NCI-H1436 (cell line): ENCODE measurements at regions not wholly inside any gene's neighbourhood (a gene's known extent, or its start where the extent isn't known, plus 50 kb on each side); places are given as distances from the start of the nearest gene placed in this dataset.
A peak's percentile ranks its signal among the peaks of the same experiment; 100 is the strongest.

Experiments
- DNase-seq: peaks from one replicate; lab custom pipeline; 2025; lab: John Stamatoyannopoulos, UW

DNA sequence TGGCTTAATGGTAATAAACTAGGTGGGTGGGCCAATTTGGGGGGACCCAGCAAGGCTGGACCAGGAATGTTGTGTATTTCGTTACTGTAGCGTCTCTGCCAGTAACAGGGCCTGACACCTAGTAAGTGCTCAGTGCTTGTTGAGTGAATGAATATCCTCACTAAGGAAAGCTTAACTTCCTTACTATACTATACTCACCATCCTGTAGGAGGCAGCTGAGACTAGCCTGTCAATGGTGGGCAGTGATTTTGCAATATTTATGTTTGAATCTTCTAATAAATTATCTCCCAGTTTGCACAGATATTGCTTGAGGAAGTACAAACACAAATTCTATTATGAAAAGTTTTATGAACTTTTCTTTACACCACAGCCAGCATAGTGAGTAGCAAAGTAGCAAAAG, 370.7 kb upstream of the SYT4 start:
- no peak for DNase-seq

DNA sequence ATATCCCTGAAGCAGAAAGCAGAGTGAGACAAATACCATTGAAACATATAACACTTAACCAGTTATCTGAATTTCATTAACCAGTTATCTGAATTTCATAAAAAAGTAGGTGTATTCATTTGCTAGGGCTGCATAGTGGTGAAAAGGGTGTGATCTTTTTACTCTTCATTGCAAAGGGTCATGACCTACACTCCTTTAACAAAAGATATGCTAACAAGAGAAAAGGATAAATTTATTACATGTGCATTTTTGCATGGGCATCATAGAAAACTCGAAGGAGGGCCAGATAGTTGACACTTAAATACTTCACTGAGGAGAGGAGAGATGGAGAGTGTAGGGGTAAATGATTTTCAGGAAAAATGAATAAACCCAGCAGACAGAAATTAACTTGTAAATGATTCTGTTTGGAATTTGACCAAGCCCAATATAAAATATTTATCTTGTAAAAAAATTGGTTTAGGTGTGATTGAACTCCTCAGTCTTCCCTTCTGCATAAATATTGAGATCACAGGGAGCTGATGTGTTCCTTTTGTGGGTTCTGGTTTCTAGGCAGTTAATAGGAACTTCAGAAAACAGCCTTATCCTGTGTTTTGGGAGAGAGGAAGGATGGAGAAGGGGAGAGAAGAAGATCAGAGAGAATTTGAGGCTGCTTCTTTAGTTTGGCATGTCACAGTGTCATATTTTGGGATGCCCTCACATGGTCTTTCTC, 372.5 kb upstream of the SYT4 start:
- DNase-seq: no peak

DNA sequence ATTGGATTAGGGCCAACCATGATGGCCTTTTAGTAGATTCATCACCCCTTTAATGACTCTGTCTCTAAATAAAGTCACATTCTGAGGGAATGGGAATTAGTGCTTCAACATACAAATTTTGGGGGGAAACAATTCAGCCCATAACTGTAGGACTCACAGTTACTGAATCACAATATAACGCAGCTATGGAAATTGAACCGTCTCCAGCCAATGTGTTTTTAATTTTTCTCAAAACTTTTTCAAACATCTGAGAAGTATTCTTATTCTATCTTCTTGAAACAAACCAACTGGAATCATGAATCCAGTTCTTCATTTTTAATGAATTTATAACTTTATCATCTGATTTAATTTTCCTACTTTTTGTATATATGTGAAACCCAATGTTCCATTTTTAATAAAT, 373.1 kb upstream of the SYT4 start:
- DNase-seq: no peak

DNA sequence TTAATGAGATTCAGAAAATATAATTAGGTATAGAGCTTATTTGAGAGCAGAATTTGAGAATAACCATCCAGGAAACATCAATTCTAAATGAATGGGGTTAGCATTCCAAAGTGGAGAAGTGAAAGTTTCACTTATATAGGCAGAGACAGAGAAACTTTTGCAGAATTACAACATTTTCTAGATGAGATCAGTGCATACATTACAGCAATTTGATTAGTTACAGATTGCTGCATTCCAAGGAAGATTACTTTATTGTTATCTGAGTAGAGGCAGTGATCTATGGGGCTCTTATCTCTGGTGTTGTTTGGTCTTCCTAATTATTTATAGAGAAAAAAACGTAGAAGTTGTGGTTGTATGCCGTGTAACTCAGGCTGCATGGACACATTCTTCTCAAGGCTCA, 373.8 kb upstream of the SYT4 start:
- no peak for DNase-seq

DNA sequence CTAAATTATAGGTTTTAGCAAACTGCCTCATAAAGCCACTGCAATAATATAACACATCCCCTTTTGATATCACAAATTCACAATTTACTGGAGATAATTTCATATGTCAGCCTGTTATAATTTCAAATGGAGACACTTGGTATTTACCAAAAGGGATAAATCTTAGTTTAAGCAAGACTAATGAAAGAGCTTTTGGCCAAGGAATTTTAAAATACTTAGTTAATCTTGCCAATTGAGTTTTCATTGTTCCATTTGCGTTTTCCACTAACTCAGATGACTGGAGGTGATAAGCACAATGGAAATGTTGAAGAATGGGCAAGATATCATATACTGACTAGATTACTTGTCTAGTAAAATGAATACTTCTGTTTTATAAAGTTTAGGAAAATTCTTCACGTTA, 379.3 kb upstream of the SYT4 start:
- DNase-seq: no peak

DNA sequence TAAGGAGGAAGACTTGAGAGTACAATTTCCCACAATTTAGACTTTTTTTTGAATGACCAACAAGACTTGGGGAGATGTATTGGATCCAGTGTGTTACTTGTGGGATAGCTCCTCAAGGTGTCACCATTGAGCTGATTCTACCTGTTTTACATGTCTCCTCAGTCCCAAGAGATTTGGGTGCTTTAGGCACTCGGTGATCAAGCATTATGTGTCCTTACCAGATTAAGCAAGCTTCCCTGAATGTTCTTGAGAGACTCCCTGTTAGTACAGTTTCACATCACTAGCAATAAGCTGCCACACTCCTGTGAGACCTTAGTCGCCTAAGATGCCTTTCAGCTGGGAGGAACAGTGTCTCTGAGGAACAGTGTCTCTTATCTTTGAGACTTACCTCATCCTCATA, 384.3 kb upstream of the SYT4 start:
- DNase-seq: peak; percentile 78

DNA sequence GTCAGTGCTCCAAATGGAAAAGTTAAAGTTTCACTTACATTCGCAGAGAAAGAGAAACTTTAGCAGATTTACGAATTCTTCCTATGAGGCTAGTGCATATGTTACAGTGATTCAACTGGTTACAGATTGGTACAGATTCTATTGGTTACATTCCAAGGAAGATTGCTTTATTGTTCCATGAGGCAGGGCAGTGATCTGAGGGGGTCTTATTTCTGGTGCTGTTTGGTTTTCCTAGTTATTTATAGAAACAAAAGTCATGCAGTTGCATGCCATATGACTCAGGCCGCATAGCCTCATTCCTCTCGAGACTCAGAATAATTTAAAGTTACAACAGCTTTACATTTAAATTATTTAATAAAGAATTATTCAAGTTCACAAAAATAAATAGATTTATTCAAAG, 385.4 kb upstream of the SYT4 start:
- DNase-seq: no peak

DNA sequence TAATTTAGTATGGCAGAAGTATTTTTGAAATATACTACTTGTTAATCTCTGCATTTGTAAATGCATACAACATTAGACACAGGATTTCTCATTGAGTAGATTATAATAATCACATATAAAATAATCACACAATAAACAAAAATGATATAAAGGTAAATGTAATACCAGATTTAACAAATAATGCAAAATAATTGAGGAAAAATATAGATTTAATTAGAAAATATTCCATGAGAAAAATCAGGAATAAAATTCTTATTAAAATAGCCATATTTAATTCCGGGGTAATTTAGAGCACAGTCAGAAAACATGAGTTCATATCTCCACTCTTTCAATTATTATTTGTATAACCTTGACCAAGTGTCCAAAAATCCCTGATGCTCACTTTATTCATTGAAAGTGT, 385.9 kb upstream of the SYT4 start:
- no peak for DNase-seq

DNA sequence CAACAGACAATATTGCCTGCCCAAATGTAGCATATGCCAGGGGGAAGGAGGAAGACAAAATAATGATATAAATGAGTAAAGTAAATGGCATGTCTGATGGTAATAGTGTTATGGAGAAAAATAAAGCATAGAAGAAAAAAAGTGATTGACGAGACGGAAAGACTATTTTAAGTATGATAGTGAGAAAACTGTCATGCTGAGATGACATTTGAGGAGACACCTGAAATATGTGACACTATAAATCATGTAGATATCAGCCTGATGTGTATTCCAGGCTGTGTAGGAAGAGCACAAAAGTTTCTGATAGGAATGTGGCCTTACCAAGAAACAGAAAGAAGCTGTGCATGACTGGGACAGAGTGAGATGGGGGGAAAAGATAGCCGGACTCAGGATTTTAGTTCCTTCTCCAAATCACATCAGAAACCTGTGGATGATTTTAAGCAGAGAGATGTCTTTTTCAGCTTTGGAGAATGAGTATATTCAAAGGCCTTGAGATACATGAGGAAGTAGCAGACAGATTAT, 387.3 kb upstream of the SYT4 start:
- no peak for DNase-seq

DNA sequence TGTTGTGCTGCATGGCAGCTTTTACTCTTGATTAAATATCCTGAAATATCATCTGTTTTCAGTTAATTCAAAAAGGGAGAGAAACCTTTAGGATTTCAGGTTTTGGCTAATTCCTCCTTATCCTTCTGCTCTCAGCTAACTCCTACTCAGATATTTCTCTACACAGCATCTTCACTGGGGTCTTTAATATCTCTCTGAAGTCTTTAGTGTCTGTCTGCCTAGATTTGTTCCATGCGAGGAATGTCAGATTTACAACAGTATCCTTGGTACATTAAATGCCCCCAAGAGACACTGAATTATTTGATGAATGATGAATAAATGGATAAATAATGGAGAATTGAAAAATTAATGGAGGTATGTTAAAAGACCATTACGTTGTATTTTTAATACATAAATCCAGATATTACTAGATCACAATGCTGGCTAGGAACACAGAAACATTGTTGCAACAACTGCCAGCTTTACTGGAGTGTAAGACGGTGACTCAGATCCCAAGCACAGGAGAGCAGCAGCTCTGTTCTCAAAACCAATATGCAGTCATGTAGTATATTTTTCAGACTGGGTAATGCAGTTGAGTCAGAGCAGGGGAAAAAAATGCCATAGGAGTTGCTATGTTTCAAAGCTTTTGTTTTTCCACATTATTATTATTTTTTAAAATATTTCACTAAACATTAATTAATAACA, 388.0 kb upstream of the SYT4 start:
- DNase-seq: no peak

DNA sequence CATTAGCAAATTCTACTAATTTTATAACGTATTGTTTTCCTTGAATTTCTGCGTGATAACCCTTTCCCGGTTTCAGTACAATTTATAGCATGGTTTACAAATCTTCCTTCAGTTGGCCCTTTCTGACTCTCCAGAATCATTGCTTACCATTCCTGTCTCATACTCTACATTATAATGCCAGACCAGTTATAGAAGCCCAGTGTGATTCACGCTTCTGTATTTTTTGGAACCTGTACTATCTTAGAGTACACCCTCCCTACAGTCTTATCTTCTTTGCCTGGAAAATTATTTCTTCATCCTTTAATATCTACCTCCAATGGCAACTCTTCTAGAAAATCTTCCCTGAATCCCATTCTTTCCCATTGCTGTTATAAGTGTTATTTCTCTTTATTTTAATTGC, 391.6 kb upstream of the SYT4 start:
- no peak for DNase-seq

DNA sequence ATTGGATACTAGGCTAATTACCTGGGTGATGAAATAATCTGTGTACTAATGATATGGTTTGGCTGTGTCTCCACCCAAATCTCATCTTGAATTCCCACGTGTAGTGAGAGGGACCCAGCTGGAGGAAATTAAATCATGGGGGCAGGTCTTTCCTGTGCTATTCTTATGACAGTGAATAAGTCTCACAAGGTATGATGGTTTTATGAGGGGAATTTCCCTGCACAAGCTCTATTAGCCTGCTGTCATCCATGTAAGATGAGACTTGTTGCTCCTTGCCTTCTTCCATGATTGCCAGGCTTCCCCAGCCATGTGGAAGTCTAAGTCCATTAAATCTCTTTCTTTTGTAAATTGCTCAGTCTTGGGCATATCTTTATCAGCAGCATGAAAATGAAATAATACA, 394.1 kb upstream of the SYT4 start:
- DNase-seq: no peak

DNA sequence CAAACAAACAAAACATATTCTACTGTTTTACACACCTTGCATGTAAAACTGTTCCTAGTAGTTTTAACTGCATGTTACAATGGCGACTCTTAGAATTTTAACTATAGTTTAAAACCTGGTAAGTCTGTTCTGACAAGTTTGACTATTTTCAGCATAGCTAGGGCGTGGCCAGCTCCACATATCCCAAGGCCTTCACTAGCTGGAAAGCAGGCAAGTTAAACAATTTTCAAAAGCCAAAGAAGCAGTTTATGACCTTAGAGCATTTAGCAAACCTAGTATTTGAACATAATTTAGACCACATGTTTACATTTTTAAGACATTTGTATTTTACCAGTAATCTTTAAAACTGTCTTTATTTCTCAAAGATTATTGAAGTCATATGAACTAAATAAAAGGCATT, 402.8 kb upstream of the SYT4 start:
- DNase-seq: no peak

DNA sequence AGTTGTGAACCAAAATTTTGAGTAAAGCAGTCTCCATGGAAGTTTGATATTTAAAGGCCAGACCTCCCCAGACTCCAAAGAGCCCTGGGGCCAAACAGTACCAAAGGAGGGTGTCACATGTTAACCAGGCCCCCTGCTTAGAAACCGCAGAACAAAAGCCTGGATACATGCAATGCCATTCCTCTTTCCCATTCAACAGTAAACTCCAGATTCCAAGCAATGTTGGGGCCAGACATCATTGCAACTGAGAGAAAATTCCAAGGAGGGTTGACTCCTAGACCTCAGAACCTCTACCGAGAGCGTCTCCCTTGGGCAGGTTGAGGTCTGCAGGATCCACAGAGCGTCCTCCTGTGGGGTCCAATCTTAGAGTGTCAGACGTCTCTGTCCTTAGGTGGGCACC, 404.4 kb upstream of the SYT4 start:
- DNase-seq: no peak

DNA sequence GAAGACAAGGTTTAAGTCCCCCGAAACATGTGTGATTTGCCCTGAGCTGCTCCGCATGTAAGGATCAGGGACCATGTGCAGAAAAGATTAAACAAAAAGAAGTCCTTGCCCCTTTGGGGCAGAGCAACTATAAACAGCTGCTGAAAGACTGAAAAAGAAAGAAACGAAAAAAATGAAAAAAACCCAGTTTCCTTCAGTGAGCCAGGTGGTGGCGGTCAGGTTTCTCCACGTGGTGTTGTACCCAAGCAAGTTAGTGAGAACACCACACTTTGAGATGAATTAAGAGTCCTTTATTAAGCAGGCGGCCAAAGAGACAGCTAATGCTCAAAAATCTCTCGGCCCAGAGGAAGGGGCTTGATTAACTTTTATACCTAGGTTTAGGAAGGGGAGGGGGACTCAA, 404.9 kb upstream of the SYT4 start:
- DNase-seq: no peak

DNA sequence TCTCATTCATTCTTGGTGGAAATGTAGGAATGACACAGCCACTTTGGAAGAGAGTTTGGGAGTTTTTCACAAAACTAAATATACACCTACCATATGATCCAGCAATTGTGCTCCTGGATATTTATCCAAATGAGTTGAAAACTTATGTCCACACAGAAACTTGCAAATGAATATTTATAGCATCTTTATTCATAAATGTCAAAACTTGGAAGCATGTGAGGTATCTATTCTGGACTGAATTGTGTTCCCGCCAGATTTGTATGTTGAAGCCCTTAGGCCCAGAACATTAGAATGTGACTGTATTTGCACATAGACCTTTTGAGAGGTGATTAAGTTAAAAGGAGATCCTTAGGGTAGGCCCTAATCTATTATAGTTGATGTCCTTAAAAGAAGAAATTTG, 409.4 kb upstream of the SYT4 start:
- DNase-seq: no peak

DNA sequence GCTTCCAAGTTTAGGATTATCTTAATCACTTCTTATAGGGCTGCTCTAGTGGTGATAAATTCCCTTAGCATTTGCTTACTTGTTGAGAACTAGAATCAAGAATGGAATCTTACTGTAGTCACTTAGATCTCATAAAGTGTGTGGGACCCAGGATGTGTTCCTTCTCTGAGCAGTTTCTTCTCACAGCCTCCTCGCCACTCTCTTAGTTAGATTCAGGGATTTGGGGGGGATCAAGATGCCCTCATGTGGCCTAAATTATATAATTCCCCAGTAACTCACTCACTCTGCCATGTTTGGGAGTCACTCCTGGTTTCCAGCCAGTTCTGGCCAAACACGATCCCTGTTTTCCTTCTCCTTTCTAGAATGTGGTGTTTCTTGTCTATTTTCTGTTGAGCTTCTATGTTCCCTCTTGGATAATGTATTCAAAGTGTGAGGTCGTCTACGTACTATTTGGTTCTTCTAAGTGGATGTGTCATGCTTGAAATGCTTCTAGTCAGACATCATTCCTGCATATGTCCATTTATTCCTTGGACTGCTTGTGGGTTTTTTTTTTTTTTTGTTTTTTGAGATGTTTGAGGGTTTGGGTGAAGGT, 414.9 kb upstream of the SYT4 start:
- DNase-seq: no peak

DNA sequence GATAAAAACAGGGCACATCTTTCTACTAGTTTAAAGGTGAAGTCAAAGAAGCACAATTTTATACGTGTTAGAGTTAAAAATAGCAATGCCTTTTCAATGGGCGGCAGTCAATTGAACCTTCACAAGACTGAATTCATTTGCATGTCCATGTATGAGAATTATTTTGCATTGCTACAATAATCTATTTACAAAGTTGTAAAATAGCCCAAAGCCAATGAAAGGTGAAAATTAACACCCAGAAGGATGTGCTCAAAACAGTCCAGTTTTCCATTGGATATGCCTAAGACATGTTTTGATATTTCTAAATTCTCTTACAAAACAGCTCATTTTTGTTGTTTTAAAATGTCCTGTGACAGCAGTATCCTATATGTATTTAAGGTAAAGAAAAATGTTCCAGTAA, 425.1 kb upstream of the SYT4 start:
- no peak for DNase-seq

DNA sequence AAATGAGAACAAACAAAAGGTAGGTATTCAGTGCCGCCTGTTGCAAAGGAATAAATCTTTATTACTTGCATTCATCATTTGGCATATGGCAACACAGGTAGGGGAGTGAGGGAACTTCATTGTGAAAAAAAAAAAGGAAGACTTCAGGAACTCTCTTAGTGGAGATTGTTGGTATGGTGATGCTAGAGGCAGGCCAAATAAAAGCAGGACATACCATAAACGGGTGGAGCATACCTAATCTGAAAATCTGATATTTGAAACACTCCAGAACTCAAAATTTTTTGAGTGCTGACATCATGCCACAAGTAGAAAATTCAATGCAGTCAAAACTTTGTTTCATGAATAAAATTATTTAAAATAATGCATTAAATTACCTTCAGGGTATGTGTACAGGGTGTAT, 425.8 kb upstream of the SYT4 start:
- DNase-seq: no peak

DNA sequence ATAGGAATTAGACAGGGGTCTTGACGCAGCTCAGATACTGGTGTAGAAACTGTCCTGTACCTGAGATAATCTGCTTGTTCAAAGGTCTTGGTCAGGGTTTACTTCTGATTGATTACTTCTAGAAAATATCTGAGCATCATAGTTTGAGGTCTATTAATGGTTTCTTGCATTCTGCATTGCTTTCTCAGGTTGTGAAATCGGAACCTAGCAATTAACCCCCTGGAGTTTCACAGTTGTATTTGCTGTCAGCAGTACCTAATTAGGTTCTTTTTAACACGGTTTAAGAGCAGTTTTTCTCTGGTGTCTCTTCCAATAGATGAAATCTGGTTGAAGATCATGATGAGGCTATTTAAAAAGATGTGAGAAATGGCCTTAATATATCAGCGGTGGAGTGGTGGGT, 428.6 kb upstream of the SYT4 start:
- DNase-seq: no peak

DNA sequence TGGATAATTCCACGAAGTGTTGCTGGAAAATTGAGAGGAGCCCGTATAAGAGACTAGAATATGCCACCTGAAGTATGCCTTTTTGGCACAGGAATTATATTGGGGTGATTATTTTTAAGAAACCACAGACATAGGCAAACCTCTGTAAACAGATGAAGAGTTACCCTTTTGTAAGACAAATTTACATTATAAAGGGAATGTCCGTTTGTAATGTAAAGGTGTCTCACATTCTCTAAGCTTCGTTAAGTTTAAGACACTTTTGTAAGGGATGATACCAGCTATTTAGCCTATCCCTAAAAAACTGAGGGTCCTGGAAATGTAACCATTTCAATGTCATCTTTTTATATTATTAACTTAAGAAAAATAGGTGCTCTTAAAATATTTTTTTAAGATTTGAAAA, 432.8 kb upstream of the SYT4 start:
- no peak for DNase-seq

DNA sequence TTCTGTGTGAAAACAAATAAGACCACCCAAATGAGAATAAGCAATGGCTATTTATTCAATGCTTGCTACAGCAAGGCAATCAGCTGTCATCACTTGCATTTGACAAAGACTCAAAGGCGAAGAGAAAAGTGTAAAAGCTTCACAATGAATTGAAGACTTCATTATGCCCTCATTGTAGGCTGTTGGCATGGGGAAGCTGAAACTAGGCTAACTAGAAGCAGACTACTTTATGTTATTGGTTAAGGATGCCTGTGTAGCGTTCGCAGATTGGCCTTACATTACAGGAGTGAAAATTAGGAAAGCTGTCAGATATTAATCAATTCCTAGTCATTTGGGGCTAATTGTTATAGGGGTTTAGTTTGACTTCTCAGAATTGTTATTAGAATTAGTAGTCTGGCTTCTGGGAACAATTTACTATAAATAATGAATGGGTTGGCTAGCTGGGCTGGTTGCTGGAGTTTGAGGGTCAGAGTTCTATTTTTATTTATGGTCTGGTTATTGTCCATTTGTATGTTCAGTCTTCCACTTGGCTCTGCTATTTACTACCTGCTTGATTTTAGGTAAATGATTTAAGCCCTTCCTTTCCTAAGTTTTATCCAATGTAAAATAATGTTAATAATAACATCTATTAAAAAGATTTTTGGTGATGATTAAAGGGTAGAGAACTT, 437.2 kb upstream of the SYT4 start:
- no peak for DNase-seq

DNA sequence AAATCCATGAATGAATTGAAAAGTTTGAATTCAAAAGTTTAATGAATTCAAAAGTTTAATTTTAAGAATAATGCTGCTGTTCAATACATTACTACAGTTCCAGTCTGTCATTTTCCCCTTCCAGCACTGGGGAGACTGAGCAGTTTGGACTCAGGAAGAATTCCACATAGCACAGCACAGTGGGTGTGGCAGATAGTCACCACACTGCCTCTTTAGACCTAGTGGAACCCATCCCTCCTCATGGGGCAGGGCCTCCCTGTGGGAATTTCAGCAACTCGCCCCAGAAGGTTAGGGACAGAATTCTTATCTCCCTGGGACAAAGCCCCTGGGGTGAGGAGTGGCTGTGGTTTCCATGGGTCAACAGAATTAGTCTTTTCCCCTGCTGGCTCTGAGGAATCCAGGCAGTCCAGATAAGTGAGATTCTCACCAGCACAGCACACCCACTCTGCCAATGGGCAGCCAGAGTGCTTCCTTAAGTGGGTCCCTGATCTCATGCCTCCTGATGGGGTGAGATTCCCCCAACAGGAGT, 442.0 kb upstream of the SYT4 start:
- DNase-seq: no peak
